Spleen (tissue), 7 donors: ENCODE measurements at regions not wholly inside any gene's neighbourhood (a gene's known extent, or its start where the extent isn't known, plus 50 kb on each side); places are given as distances from the start of the nearest gene placed in this dataset.

Experiments
- CTCF ChIP-seq, 11 experiments: fragments of 200-600 bp in 7 of 11; fragments of 450-650 bp in 4 of 11; sonication (generic) in 4 of 11; IDR thresholded peaks in 8 of 11; conservative IDR thresholded peaks in 3 of 11; 1 replicate in 7 of 11; 2 replicates in 4 of 11; pipeline versions ENCODE4 v1.4.0 to v1.8.0; 2016 to 2021; ENCODE audit warnings: antibody characterized with exemption in 11 of 11, inconsistent platforms in 4 of 11, mild to moderate bottlenecking in 1 of 11
- POLR2A ChIP-seq, 3 donors: fragments of 450-650 bp; IDR thresholded peaks; one replicate each; pipeline ENCODE4 v1.5.1; 2017; ENCODE audit warnings: antibody characterized with exemption in 3 of 3, mild to moderate bottlenecking in 1 of 3
- POLR2AphosphoS5 ChIP-seq, 3 donors: sonication (generic); formaldehyde crosslinking; IDR thresholded peaks; one replicate each; pipeline ENCODE4 v1.5.1; 2017; ENCODE audit warnings: antibody characterized with exemption in 3 of 3
- donor health status: DM: no; HTN: no; CAD: no; lungs with moderate emphysema.
- donor health status: DM: no; HTN: no; CAD: no.
- donor health status: DM: no; HTN: no; CAD: no.

- TF ChIP-seq CTCF (IDR thresholded peaks at IDR 0.05 in 8 of 11, conservative IDR thresholded peaks at IDR 0.05 in 3 of 11) (no peak), POLR2A (IDR thresholded peaks at IDR 0.05) (no peak), POLR2AphosphoS5 (IDR thresholded peaks at IDR 0.05) (no peak)
These were observed 94.5 kb downstream of the CPZ start for GRCh38 chr4:8687083-8687482.
